ENCODE measurements at regions not wholly inside any gene's neighbourhood (a gene's known extent, or its start where the extent isn't known, plus 50 kb on each side); places are given as distances from the start of the nearest gene placed in this dataset.

- intact Hi-C loops (cut with DNase I): no loop called here
- peak; percentile 53 for DNase-seq (ENCODE audit: low spot score)
These were observed 50.2 kb upstream of the LRP8 start for GRCh38 chr1:53378061-53378460.

- peak; percentile 5 for DNase-seq (ENCODE audit: low spot score)
- intact Hi-C loops (cut with DNase I): no loop called here
These were observed 51.2 kb upstream of the LRP8 start for GRCh38 chr1:53378932-53379661.

- peak; percentile 35 for DNase-seq (ENCODE audit: low spot score)
- intact Hi-C loops (cut with DNase I): no loop called here
These were observed 51.8 kb upstream of the LRP8 start for GRCh38 chr1:53379662-53380002.

DNA sequence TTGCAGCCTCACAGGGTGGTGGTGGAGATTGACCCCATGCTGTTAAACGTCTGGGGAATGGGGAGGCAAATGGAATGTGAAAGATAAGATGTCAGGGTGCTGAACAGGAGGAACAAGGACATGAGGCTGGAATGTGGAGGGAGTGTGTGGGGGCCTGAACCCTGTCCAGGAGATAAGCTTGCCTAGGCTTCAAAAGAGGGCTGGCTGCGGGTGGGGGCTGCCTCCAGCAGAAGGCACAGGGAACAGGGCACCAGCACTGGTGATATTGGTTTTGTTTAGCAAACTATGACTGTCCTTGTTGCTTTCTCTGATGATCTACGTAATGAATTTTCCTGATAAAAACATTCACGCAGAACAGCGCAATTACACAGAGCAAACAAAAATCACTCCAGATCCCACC is 52.4 kb upstream of the LRP8 start:
- intact Hi-C loops (cut with DNase I): no loop called here
- DNase-seq (ENCODE audit: low spot score): peak; percentile 24

DNA sequence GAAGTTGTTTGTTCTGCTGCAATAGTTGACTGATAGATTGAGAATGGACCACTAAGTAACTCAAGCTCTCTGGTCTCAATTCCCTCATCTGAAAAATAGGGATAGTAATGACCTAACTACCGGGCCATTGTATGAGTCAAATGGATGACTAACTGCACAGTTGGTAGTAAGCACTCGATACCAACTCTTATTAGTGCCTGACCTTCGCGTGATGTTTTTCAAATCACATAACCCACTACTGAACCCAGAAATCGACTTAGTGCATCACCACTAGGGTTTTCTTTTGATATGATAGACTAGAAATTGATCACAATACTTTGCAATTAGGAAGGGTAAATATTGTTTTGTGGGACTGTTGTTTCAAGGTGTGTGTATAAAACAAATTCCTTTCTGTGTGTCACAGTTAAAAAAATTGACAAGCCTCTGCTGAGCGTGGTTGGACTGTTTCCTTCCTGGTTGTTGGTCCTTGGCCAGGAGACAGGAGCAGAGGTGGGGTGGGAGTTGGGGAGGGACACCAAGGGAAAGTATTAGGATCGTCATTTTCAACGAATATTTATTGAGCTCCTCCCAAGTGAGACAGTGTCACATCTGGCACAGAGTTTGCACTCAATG is 54.0 kb upstream of the LRP8 start:
- DNase-seq (ENCODE audit: low spot score): peak; percentile 25
- intact Hi-C loops (cut with DNase I): no loop called here

DNA sequence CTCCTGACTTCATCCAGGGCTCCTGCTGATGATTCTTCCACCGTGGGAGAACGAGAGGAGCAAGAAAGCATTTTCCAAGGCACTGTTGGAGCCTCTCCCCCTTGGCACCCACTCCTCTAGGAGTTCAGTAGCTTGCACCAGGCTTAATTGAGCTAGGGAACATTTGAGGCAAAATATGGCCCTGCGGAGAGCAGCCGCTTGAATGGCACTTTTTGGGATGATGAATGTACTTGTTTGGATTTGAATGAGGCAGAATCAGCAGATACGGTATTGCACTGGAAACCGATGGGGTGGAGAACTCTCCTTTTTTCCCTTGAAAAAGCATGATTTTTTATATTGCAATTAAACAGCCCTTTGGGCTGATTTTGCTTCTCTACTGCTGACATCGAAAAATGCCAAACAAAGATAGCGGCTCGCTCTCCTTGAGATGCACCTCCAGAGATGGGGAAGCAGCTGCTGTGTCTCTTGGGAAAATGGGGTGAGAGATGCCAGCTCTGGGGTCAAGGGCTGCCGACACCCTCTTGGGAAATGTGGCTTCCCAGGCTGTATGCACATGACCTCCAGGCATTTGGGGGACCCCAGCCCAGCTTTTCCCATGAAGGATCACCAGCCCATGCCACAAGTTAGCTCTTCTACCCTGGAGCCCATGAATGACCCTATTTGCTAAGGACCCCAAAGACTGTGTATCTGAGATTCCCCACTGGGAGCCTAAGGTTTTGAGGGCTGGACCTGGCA is 55.4 kb upstream of the LRP8 start:
- DNase-seq (ENCODE audit: low spot score): no peak

DNA sequence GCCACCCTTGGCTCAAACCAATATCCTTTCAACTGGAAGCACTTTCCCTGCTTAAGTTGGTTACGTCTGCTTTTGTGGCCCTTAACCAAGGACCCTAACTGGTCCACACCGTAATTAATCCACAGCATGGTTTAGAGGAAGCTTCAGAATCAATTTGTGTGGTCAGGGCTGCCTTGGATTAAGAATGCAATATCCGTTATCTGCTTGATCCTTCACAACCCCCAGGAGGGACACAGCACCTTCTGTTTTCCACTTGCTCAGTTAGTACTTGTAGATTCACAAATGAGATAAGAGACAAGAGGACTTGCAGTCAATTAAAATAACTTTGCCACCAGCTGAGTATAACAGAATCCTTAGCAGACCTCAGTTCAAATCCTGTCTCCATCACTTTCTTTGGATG is 56.9 kb upstream of the LRP8 start:
- no peak for DNase-seq (ENCODE audit: low spot score)
- intact Hi-C loops (cut with DNase I): no loop called here

More for the DNA sequence above, 55.4 kb upstream of the LRP8 start:
- intact Hi-C loops (cut with DNase I): no loop called here

DNA sequence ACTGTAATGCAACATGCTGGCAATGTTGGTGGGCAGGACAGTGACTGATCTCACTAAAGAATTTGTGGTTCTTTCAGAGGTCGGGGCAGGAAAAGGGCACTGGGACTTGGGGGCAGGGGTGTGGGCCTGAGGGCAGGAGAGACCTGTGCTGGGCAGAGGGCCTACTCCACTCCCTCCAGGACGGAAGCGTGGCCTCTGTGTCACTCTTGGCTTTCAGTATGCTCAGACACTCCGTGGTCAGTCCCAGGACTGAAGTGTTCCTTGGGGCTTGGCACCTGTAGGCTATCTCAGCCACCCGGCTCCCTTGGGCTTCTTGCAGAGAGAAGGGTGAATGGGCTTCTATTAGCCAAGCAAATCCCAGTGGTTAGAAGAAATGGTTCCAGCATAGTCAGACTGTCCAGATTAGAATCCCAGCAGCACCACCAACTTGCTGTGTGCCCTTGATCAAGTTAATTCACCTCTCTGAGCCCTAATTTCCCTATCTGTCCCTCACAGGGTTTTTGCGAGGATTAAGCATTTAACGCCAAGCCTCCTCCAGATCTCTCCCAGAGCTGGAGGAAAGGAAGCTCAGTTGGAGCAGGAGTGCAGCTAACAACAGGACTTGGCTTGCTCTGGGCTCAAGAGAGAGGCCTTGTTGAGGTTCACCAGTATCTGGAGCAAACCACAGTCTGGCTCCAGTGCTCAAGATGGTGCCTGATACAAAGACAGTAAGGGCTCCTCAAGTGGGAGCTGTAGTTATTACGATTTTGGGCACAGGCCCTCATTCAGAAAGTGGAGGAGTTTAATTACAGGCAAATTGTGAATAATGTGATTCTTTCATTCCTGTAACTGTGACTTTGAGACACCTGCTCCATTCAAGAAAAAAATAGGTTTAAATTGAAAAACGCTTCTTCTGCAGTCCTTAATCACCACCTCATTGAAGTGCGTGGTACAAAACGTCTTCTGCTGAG is 57.7 kb upstream of the LRP8 start:
- intact Hi-C loops (cut with DNase I): no loop called here
- no peak for DNase-seq (ENCODE audit: low spot score)

- DNase-seq (ENCODE audit: low spot score): no peak
- intact Hi-C loops (cut with DNase I): no loop called here
These were observed 61.1 kb upstream of the LRP8 start for GRCh38 chr1:53388963-53389362.

DNA sequence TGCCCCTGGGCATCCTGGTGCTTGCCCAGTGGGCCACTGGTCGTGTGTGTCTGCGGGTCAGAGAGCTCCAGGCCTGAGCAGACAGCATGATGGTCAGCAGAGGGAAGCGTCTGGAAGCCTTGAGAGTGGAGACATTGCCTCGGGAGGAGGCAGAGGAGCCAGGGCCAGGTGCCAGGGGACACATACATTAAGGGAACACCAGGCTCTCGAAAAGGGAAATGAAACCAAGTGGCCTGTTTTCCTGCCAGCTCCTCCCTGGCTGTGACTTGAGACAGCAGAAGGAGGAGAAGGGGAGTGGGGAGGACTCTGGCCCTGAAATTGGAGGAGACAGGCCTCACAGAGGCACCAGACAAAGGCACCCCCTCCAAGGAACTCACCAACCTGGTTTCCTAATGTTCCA is 62.4 kb upstream of the LRP8 start:
- no peak for DNase-seq (ENCODE audit: low spot score)

DNA sequence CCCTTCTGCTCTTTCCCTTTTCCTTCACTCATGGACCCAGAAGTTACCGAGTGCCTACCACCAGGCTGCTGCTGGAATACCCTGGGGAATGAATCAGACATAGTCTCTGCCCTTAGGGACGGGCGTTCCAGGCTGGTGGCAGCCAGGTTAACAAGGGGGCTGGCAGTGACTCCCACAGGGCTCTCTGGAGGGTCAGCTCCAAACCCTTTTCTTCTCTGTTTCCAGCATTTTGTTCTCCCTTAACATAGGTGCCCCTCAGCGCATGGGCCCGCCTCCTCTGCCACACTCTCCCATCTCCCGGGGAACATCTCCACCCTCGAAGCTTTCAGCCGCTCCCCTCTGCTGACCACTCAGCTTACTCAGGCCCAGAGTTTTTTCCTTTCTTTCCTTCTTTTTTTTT is 62.9 kb upstream of the LRP8 start:
- no peak for DNase-seq (ENCODE audit: low spot score)
- intact Hi-C loops (cut with DNase I): no loop called here

More for the DNA sequence above, 62.4 kb upstream of the LRP8 start:
- intact Hi-C loops (cut with DNase I): no loop called here

DNA sequence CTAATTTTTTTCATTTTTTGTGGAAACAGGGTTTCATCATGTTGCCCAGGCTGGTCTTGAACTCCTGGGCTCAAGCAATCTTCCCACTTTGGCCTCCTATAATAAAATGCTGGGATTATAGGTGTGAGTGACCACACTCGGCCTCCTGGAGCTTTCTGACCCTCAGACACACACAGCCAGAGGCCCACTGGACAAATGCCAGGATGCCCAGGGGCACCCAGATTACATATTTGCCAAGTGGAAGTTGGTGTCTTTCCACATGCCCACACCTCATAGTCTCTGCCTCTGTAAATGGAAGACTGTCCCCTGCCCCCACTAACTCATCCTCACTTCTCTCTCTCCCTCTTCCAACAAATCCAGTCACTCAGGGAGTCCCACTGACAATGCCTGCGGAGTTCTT is 63.4 kb upstream of the LRP8 start:
- peak; percentile 19 for DNase-seq (ENCODE audit: low spot score)
- intact Hi-C loops (cut with DNase I): no loop called here

- intact Hi-C loops (cut with DNase I): loop anchor here (2.0 kb wide), 2 partner anchors 111 to 113 kb away; no protein-coding TSS in a partner anchor
- no peak for DNase-seq (ENCODE audit: low spot score)
These were observed 64.1 kb upstream of the LRP8 start for GRCh38 chr1:53391982-53392381.

DNA sequence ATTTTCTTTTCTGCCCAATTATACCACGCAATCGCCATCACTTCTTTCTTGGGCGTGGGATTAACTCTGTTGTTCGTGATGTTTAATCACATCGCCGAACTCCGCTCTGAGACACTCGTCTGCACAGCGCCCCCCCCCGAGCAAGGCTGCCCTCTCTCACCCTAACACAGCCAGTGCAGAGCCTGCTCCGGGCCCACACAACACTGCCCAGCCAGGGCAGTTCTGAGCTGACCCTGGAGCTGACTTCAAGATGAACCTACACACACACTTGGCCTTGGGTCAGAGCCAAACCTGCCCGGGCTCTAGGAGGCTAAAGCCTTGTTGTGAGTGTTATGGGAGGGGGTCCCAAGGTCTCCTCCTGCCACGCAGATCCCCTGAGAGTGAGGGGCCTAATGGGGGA is 64.6 kb upstream of the LRP8 start:
- intact Hi-C loops (cut with DNase I): loop anchor here (2.0 kb wide), 2 partner anchors 112 to 114 kb away; no protein-coding TSS in a partner anchor
- peak; percentile 72 for DNase-seq (ENCODE audit: low spot score)

- intact Hi-C loops (cut with DNase I): loop anchor here (2.0 kb wide), 2 partner anchors 113 to 115 kb away; no protein-coding TSS in a partner anchor
- DNase-seq (ENCODE audit: low spot score): peak; percentile 91
These were observed 65.5 kb upstream of the LRP8 start for GRCh38 chr1:53393325-53393792.

GRCh38 chr1:53394306-53394705 is 64.9 kb upstream of the DMRTB1 start:
- intact Hi-C loops (cut with DNase I): no loop called here
- DNase-seq (ENCODE audit: low spot score): peak; percentile 44

DNA sequence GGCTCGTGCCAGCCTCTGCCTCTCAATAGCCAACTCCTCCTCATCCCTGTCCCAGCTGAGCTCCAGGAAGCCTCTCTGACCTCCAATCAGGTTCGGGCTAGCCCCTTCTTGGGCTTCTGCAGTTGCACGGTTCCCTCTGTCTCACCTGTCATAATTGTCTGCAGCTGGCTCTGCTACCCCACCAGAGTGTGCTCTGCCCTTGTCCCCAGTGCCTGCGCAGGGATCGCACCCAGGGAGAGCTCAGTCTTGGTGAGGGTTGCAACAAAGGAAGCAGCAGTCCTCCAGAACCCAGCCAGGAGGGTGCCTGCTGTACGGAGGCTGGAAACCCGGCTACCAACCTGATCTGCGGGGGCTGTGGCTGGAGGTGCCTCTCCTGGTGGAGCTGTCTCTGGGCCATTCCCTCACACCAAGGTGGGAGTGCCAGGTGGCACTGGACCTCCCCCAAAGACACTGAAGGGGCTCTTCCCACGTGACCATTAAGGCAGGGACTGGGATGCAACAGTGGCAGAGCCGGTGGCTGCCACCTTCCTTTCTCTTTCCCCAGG is 63.5 kb upstream of the DMRTB1 start:
- intact Hi-C loops (cut with DNase I): loop anchor here in 1 of 2 donors (1.0 kb wide), 1 partner anchor 31 kb away; no protein-coding TSS in a partner anchor
- DNase-seq (ENCODE audit: low spot score): peak; percentile 54

GRCh38 chr1:53396573-53397268 is 62.5 kb upstream of the DMRTB1 start:
- intact Hi-C loops (cut with DNase I): loop anchor here in 1 of 2 donors (1.0 kb wide), 1 partner anchor 32 kb away; no protein-coding TSS in a partner anchor
- DNase-seq (ENCODE audit: low spot score): peak; percentile 35
